H9 (cell line): ENCODE measurements at regions not wholly inside any gene's neighbourhood (a gene's known extent, or its start where the extent isn't known, plus 50 kb on each side); places are given as distances from the start of the nearest gene placed in this dataset.

Experiments
- DNase-seq: peaks from one replicate; pipeline ENCODE4 v3.0.0-alpha.2; 2017
- H2AFZ ChIP-seq: one replicate; pipeline ENCODE4 v1.6.1; 2013; ENCODE audit warnings: mild to moderate bottlenecking, low read length, control low read depth, moderate library complexity
- H2AK5ac ChIP-seq: 2 replicates; pipeline ENCODE4 v1.6.1; 2013; ENCODE audit warnings: low read length, control low read depth, mixed read lengths; ENCODE audit not compliant: insufficient read length
- H2BK120ac ChIP-seq: one replicate; pipeline ENCODE4 v1.6.1; 2013; ENCODE audit warnings: low read depth, mild to moderate bottlenecking, low read length, control low read depth, inconsistent platforms; ENCODE audit not compliant: poor library complexity, severe bottlenecking
- H2BK12ac ChIP-seq: 2 replicates; pipeline ENCODE4 v1.6.1; 2013; ENCODE audit warnings: low read length, control low read depth, mixed read lengths, low read depth; ENCODE audit not compliant: insufficient read length
- H2BK15ac ChIP-seq: 2 replicates; pipeline ENCODE4 v1.6.1; 2013; ENCODE audit warnings: low read depth, low read length, control low read depth
- H2BK20ac ChIP-seq: one replicate; pipeline ENCODE4 v1.6.1; 2013; ENCODE audit warnings: low read depth, mild to moderate bottlenecking, low read length, control low read depth, inconsistent platforms; ENCODE audit not compliant: poor library complexity, severe bottlenecking
- H2BK5ac ChIP-seq: 2 replicates; pipeline ENCODE4 v1.6.1; 2013; ENCODE audit warnings: low read length, control low read depth, mixed read lengths; ENCODE audit not compliant: insufficient read length
- H3K14ac ChIP-seq: 2 replicates; pipeline ENCODE4 v1.6.1; 2013; ENCODE audit warnings: low read length, control low read depth; ENCODE audit not compliant: insufficient read depth
- H3K18ac ChIP-seq: 2 replicates; pipeline ENCODE4 v1.6.1; 2013; ENCODE audit warnings: low read depth, mild to moderate bottlenecking, mixed read lengths, low read length, control low read depth; ENCODE audit not compliant: insufficient read length
- H3K23ac ChIP-seq: 2 replicates; pipeline ENCODE4 v1.6.1; 2013; ENCODE audit warnings: low read length, control low read depth, mixed read lengths, low read depth; ENCODE audit not compliant: insufficient read length
- H3K23me2 ChIP-seq: 2 replicates; pipeline ENCODE4 v1.6.1; 2013; ENCODE audit warnings: low read depth, mild to moderate bottlenecking, mixed read lengths, low read length, control low read depth; ENCODE audit not compliant: insufficient read length, poor library complexity, severe bottlenecking
- H3K27ac ChIP-seq: 2 replicates; pipeline ENCODE4 v1.5.1; 2013; ENCODE audit warnings: low read length, control low read depth, mixed read lengths, low read depth; ENCODE audit not compliant: insufficient read length
- H3K27me3 ChIP-seq: 2 replicates; pipeline ENCODE4 v1.6.1; 2013; ENCODE audit warnings: low read length, control low read depth, inconsistent platforms; ENCODE audit not compliant: insufficient read depth
- H3K4ac ChIP-seq: 2 replicates; pipeline ENCODE4 v1.6.1; 2013; ENCODE audit warnings: low read depth, mild to moderate bottlenecking, control low read depth, inconsistent platforms, low read length, moderate library complexity
- H3K4me1 ChIP-seq: 2 replicates; pipeline ENCODE4 v1.6.1; 2013; ENCODE audit warnings: low read length, control low read depth, inconsistent platforms; ENCODE audit not compliant: insufficient read depth
- H3K4me2 ChIP-seq: 2 replicates; pipeline ENCODE4 v1.6.1; 2013; ENCODE audit warnings: low read length, control low read depth, mixed read lengths; ENCODE audit not compliant: insufficient read length, insufficient read depth
- H3K56ac ChIP-seq: 2 replicates; pipeline ENCODE4 v1.6.1; 2013; ENCODE audit warnings: low read depth, mild to moderate bottlenecking, mixed read lengths, low read length, control low read depth; ENCODE audit not compliant: insufficient read length
- H3K79me1 ChIP-seq: 2 replicates; pipeline ENCODE4 v1.6.1; 2013; ENCODE audit warnings: low read depth, mild to moderate bottlenecking, moderate library complexity, low read length, control low read depth, inconsistent platforms; ENCODE audit not compliant: insufficient read depth, poor library complexity, severe bottlenecking
- H3K79me2 ChIP-seq: 2 replicates; pipeline ENCODE4 v1.6.1; 2013; ENCODE audit warnings: low read length, control low read depth, inconsistent platforms; ENCODE audit not compliant: insufficient read depth
- H3K9ac ChIP-seq: 2 replicates; pipeline ENCODE4 v1.6.1; 2013; ENCODE audit warnings: low read length, control low read depth, mixed read lengths; ENCODE audit not compliant: insufficient read length; ENCODE audit errors: extremely low read depth
- H3K9me3 ChIP-seq: one replicate; pipeline ENCODE4 v1.6.1; 2013; ENCODE audit warnings: low read depth, low read length, inconsistent platforms; ENCODE audit not compliant: control insufficient read depth
- H3T11ph ChIP-seq: one replicate; pipeline ENCODE4 v1.6.1; 2013; ENCODE audit warnings: mild to moderate bottlenecking, low read length, control low read depth, inconsistent platforms
- H4K20me1 ChIP-seq: one replicate; pipeline ENCODE4 v1.6.1; 2013; ENCODE audit not compliant: control insufficient read depth, insufficient read length, insufficient read depth
- H4K5ac ChIP-seq: 2 replicates; pipeline ENCODE4 v1.6.1; 2013; ENCODE audit warnings: low read depth, mild to moderate bottlenecking, mixed read lengths, low read length, control low read depth; ENCODE audit not compliant: insufficient read length
- H4K8ac ChIP-seq: replicated peaks from 2 replicates; pipeline ENCODE4 v1.6.1; 2013; ENCODE audit warnings: low read length, control low read depth, mixed read lengths, low read depth; ENCODE audit not compliant: insufficient read length
- H4K91ac ChIP-seq: 2 replicates; pipeline ENCODE4 v1.6.1; 2013; ENCODE audit warnings: low read depth, mild to moderate bottlenecking, moderate library complexity, mixed read lengths, low read length, control low read depth; ENCODE audit not compliant: insufficient read length
- H3K27ac Mint-ChIP-seq, 3 experiments: 2 replicates in 2 of 3; 3 replicates in 1 of 3; pipeline ENCODE4 v1.8.0; 2020 to 2021; ENCODE audit warnings: mixed read lengths in 3 of 3, mild to moderate bottlenecking in 1 of 3, moderate library complexity in 1 of 3
- H3K27me3 Mint-ChIP-seq: 2 replicates; pipeline ENCODE4 v1.8.0; 2021; ENCODE audit warnings: low read depth, mild to moderate bottlenecking, moderate library complexity, mixed read lengths
- H3K36me3 Mint-ChIP-seq, 3 experiments: 2 replicates in 2 of 3; 3 replicates in 1 of 3; pipeline ENCODE4 v1.8.0; 2020 to 2021; ENCODE audit warnings: low read depth in 3 of 3, mixed read lengths in 3 of 3; ENCODE audit not compliant: insufficient read depth in 1 of 3
- H3K4me1 Mint-ChIP-seq, 2 experiments: 2 replicates each; pipeline ENCODE4 v1.8.0; 2020; ENCODE audit warnings: mixed read lengths in 2 of 2
- H3K4me3 Mint-ChIP-seq, 2 experiments: 2 replicates in 1 of 2; 3 replicates in 1 of 2; pipeline ENCODE4 v1.8.0; 2020 to 2021; ENCODE audit warnings: mild to moderate bottlenecking in 2 of 2, mixed read lengths in 2 of 2, moderate library complexity in 1 of 2
- H3K9me3 Mint-ChIP-seq, 2 experiments: 2 replicates in 1 of 2; 3 replicates in 1 of 2; pipeline ENCODE4 v1.8.0; 2020; ENCODE audit warnings: mild to moderate bottlenecking in 2 of 2, mixed read lengths in 2 of 2, moderate library complexity in 1 of 2
- CTCF ChIP-seq: fragments of 200-600 bp; sonication (generic); conservative IDR thresholded peaks from 3 replicates; pipeline ENCODE4 v1.8.0; 2021; ENCODE audit warnings: antibody characterized with exemption, mild to moderate bottlenecking
- WGBS: extraction: QIAGEN DNeasy Blood & Tissue Kit; methylation state at CpG from one replicate; pipeline ENCODE4 v1.1.7; 2013; ENCODE audit warnings: missing lambda C conversion rate, low lambda C conversion rate, mixed read lengths; ENCODE audit not compliant: insufficient read length; ENCODE audit errors: extremely low coverage; 5-methylcytosine and 5-hydroxymethylcytosine counted together

GRCh38 chr3:68211637-68212036 is 557.2 kb upstream of the SUCLG2 start:
- DNase-seq = no peak

More at GRCh38 chr3:68211637-68212036, 557.2 kb upstream of the SUCLG2 start:
- H3K27ac Mint-ChIP-seq = no peak overlapping the region
- no peak for TF ChIP-seq CTCF
- no CpG with 5 or more reads among the region's 1 CpG for WGBS
- no peak overlapping the region for H2AK5ac ChIP-seq
- H4K5ac ChIP-seq = no peak overlapping the region
- H4K20me1 ChIP-seq = no peaks in the 10 kb centered on the region
- H3K79me1 ChIP-seq = no peaks in the 10 kb centered on the region
- H3K9me3 Mint-ChIP-seq = peaks cover 0 to 3% of the 10 kb centered on the region in 2 experiments; a peak in 2 of 5 replicates
- H3K23me2 ChIP-seq = no peaks in the 10 kb centered on the region
- no peak overlapping the region for H3K4me3 Mint-ChIP-seq
- H2AFZ ChIP-seq = no peak overlapping the region
- H3K4me1 Mint-ChIP-seq = no peaks in the 10 kb centered on the region; a peak in 1 of 4 replicates
- no peak overlapping the region for H3K4me2 ChIP-seq
- no peak overlapping the region for H2BK120ac ChIP-seq
- no peaks in the 10 kb centered on the region for H3K9me3 ChIP-seq
- no peaks in the 10 kb centered on the region for H3K4me1 ChIP-seq
- H3T11ph ChIP-seq = no peak overlapping the region
- H3K27me3 ChIP-seq = no peaks in the 10 kb centered on the region
- no peak overlapping the region for H3K56ac ChIP-seq
- H2BK12ac ChIP-seq = no peak overlapping the region
- no peak overlapping the region for H3K27ac ChIP-seq
- no peak overlapping the region for H3K9ac ChIP-seq
- H4K8ac ChIP-seq = no peak overlapping the region
- H3K14ac ChIP-seq = no peak overlapping the region
- H3K18ac ChIP-seq = no peak overlapping the region
- no peaks in the 10 kb centered on the region for H3K36me3 Mint-ChIP-seq
- H2BK5ac ChIP-seq = no peak overlapping the region
- H2BK20ac ChIP-seq = no peak overlapping the region
- H3K27me3 Mint-ChIP-seq = no peaks in the 10 kb centered on the region
- no peak overlapping the region for H3K4ac ChIP-seq
- H3K23ac ChIP-seq = no peak overlapping the region
- H2BK15ac ChIP-seq = no peak overlapping the region
- H3K79me2 ChIP-seq = no peaks in the 10 kb centered on the region
- H4K91ac ChIP-seq = no peak overlapping the region
